HG03066 (cell line): ENCODE measurements at regions not wholly inside any gene's neighbourhood (a gene's known extent, or its start where the extent isn't known, plus 50 kb on each side); places are given as distances from the start of the nearest gene placed in this dataset.
A peak's percentile ranks its signal among the peaks of the same experiment; 100 is the strongest.

Experiments
- ATAC-seq: cut with Tn5 transposase; IDR thresholded peaks from one replicate; pipeline ENCODE4 v1.9.1; 2021; ENCODE audit warnings: low read depth; ENCODE audit not compliant: unreplicated experiment

GRCh38 chr2:164044622-164045021, 308.8 kb upstream of the FIGN start:
- ATAC-seq = no peak

GRCh38 chr2:164039270-164039669, 303.5 kb upstream of the FIGN start:
- no peak for ATAC-seq

- no peak for ATAC-seq
Observed at GRCh38 chr2:164032995-164033394, 297.2 kb upstream of the FIGN start.

- no peak for ATAC-seq
Observed at GRCh38 chr2:164030623-164031022, 294.8 kb upstream of the FIGN start.

GRCh38 chr2:164028814-164029534, 293.2 kb upstream of the FIGN start:
- no peak for ATAC-seq

- ATAC-seq = no peak
Observed at GRCh38 chr2:164024396-164024795, 288.6 kb upstream of the FIGN start.

- no peak for ATAC-seq
Observed at GRCh38 chr2:164023896-164024295, 288.1 kb upstream of the FIGN start.

- ATAC-seq = peak; percentile 94
Observed at GRCh38 chr2:164015328-164016123, 279.7 kb upstream of the FIGN start.

GRCh38 chr2:164014791-164015190, 279.0 kb upstream of the FIGN start:
- no peak for ATAC-seq

- ATAC-seq = no peak
Observed at GRCh38 chr2:164014068-164014731, 278.4 kb upstream of the FIGN start.

- no peak for ATAC-seq
Observed at GRCh38 chr2:164012581-164012980, 276.8 kb upstream of the FIGN start.

GRCh38 chr2:164009756-164010337, 274.0 kb upstream of the FIGN start:
- ATAC-seq = no peak

GRCh38 chr2:164008752-164009151, 272.9 kb upstream of the FIGN start:
- no peak for ATAC-seq

GRCh38 chr2:164006704-164007103, 270.9 kb upstream of the FIGN start:
- ATAC-seq = no peak

GRCh38 chr2:164000176-164000575, 264.4 kb upstream of the FIGN start:
- no peak for ATAC-seq

- no peak for ATAC-seq
Observed at GRCh38 chr2:163997466-163997865, 261.7 kb upstream of the FIGN start.

GRCh38 chr2:163990541-163990940, 254.7 kb upstream of the FIGN start:
- ATAC-seq = no peak

- ATAC-seq = no peak
Observed at GRCh38 chr2:163990101-163990500, 254.3 kb upstream of the FIGN start.

- no peak for ATAC-seq
Observed at GRCh38 chr2:163987175-163987940, 251.6 kb upstream of the FIGN start.

GRCh38 chr2:163984986-163985385, 249.2 kb upstream of the FIGN start:
- ATAC-seq = no peak
